ENCODE measurements at regions not wholly inside any gene's neighbourhood (a gene's known extent, or its start where the extent isn't known, plus 50 kb on each side); places are given as distances from the start of the nearest gene placed in this dataset.

- Histone ChIP-seq H3K27ac (ENCODE audit: low read depth, low read length) (no peak overlapping the region), H4K91ac (replicated peaks; ENCODE audit: insufficient read length, low read length) (no peak overlapping the region), H3K18ac (ENCODE audit: extremely low read depth, low read length) (no peak overlapping the region), H3K9ac (replicated peaks in 1 of 4; ENCODE audit: extremely low read depth in 1 of 4, low read depth in 3 of 4, low read length in 3 of 4) (no peak overlapping the region), H2BK20ac (ENCODE audit: low read length) (no peak overlapping the region), H3K9me3 (ENCODE audit: insufficient read depth in 2 of 2, low read depth in 1 of 2, low read length in 1 of 2) (peaks cover 16 to 18% of the 10 kb centered on the region in 2 experiments; a peak in 3 of 4 replicates), H2BK5ac (ENCODE audit: low read depth, low read length) (no peak overlapping the region), H3K79me2 (ENCODE audit: control insufficient read depth in 1 of 2, insufficient read depth in 2 of 2, low read length in 2 of 2) (no peaks in the 10 kb centered on the region), H3K4me2 (ENCODE audit: insufficient read depth in 1 of 2, low read depth in 2 of 2, low read length in 2 of 2) (no peak overlapping the region), H4K20me1 (replicated peaks in 1 of 2; ENCODE audit: control insufficient read depth in 1 of 2, insufficient read depth in 2 of 2, low read length in 2 of 2) (no peaks in the 10 kb centered on the region), H2AK5ac (ENCODE audit: low read depth, low read length) (no peak overlapping the region), H2BK120ac (replicated peaks; ENCODE audit: low read depth, low read length) (no peak overlapping the region), H3K23me2 (ENCODE audit: low read depth, low read length) (peaks cover 4% of the 10 kb centered on the region; the same call in 1 of the 2 replicates), H4K8ac (ENCODE audit: extremely low read depth, insufficient read depth, low read length) (no peak overlapping the region), H2AFZ (ENCODE audit: low read length) (no peak overlapping the region), H2BK12ac (ENCODE audit: low read depth, low read length) (no peak overlapping the region), H4K5ac (ENCODE audit: insufficient read length, low read depth, low read length) (no peak overlapping the region), H3K79me1 (ENCODE audit: low read depth, low read length) (no peaks in the 10 kb centered on the region), H3K4me1 (replicated peaks in 1 of 4; ENCODE audit: control insufficient read depth in 3 of 4, insufficient read depth in 4 of 4, low read length in 3 of 4) (no peaks in the 10 kb centered on the region), H3K27me3 (replicated peaks in 1 of 4; ENCODE audit: control insufficient read depth in 3 of 4, extremely low read depth in 1 of 4, insufficient read depth in 3 of 4, low read length in 3 of 4) (no peaks in the 10 kb centered on the region), H3K36me3 (ENCODE audit: control insufficient read depth in 2 of 4, insufficient read depth in 4 of 4, low read length in 3 of 4) (no peaks in the 10 kb centered on the region), H3K56ac (replicated peaks; ENCODE audit: insufficient read length, low read depth, low read length) (no peak overlapping the region), H3K4ac (replicated peaks; ENCODE audit: insufficient read length, low read depth, low read length) (no peak overlapping the region), H3K14ac (ENCODE audit: insufficient read length) (no peak overlapping the region), H3K23ac (ENCODE audit: insufficient read length) (no peak overlapping the region), H3K4me3 (ENCODE audit: extremely low read depth in 1 of 4, insufficient read depth in 2 of 4, low read depth in 3 of 4, low read length in 4 of 4) (no peak overlapping the region), H2BK15ac (ENCODE audit: low read length) (no peak overlapping the region)
- DNase-seq (ENCODE audit: low read depth in 1 of 2, low spot score in 2 of 2) = no peak
- no peak for FAIRE-seq
- no peak for TF ChIP-seq GABPA (IDR thresholded peaks at IDR 0.05; ENCODE audit: borderline replicate concordance, insufficient read depth, low read length)
- no peak for TF ChIP-seq KDM4A (IDR thresholded peaks at IDR 0.05; ENCODE audit: low read depth, low read length, severe bottlenecking)
- TF ChIP-seq SRF (IDR thresholded peaks at IDR 0.05; ENCODE audit: low read depth, low read length) = no peak
- ChIA-PET CTCF (ENCODE audit: partially characterized antibody) (interaction anchor here (1.2 kb wide), 1 partner anchor 13 kb away, joined by 4 read pairs; no protein-coding TSS in a partner anchor), POLR2A (ENCODE audit: partially characterized antibody) (no interaction called here)
Measured at GRCh38 chr5:74225587-74225986, 414.9 kb downstream of the ENC1 start.
